ENCODE measurements at regions not wholly inside any gene's neighbourhood (a gene's known extent, or its start where the extent isn't known, plus 50 kb on each side); places are given as distances from the start of the nearest gene placed in this dataset.

DNA sequence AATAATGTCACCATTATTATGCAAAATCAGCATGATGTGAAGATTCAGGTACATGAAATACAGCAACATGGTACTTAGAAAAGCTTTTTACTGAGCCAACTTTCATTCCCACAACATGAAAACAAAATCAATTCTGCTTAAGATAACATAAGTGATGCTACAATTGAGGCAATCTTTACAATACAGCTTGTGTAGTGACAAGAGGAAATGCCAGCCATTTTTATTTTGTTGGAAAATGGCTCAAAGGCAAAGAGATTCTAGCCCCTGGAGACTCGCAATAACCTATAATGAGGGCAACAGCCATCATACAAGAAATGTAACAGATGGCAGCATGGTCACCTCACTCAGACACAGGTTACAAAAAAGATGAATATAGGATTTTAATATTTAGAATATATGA, 560.4 kb downstream of the SPOCK3 start:
- H3K27me3 ChIP-seq (ENCODE audit: low read depth) = no peaks in the 10 kb centered on the region
- no peaks in the 10 kb centered on the region for H3K4me1 ChIP-seq
- H3K36me3 ChIP-seq = no peaks in the 10 kb centered on the region
- peaks cover 8% of the 10 kb centered on the region for H3K9me3 ChIP-seq (replicated peaks)
- no peak for DNase-seq
- intact Hi-C loops (cut with micrococcal nuclease) = no loop called here
- H3K27ac ChIP-seq (replicated peaks) = no peak overlapping the region
- H3K4me3 ChIP-seq = no peak overlapping the region
- TF ChIP-seq, protein P1, sequence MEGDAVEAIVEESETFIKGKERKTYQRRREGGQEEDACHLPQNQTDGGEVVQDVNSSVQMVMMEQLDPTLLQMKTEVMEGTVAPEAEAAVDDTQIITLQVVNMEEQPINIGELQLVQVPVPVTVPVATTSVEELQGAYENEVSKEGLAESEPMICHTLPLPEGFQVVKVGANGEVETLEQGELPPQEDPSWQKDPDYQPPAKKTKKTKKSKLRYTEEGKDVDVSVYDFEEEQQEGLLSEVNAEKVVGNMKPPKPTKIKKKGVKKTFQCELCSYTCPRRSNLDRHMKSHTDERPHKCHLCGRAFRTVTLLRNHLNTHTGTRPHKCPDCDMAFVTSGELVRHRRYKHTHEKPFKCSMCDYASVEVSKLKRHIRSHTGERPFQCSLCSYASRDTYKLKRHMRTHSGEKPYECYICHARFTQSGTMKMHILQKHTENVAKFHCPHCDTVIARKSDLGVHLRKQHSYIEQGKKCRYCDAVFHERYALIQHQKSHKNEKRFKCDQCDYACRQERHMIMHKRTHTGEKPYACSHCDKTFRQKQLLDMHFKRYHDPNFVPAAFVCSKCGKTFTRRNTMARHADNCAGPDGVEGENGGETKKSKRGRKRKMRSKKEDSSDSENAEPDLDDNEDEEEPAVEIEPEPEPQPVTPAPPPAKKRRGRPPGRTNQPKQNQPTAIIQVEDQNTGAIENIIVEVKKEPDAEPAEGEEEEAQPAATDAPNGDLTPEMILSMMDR (IDR thresholded peaks at IDR 0.05; ENCODE audit: borderline replicate concordance) = no peak

DNA sequence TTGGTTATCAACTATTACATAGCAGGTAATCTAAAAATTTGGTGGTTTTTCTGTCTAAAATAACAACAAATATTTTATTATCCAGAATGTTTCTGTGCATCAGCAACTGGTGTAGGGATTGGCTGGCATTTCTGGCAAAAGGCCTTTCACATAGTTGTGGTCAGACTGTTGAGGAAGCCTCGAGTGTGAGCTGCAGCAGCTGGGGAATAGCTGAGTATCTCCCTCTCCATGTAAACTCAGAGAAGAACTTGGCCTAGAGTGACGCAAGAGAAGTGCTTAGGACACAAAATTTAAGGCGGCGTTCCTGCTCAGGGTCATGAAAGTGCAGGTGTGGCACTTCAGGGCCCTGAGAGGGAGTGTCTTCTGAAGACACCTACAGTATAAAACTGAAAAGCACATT, 558.9 kb downstream of the SPOCK3 start:
- intact Hi-C loops (cut with micrococcal nuclease) = no loop called here
- TF ChIP-seq, protein P1 (IDR thresholded peaks at IDR 0.05; ENCODE audit: borderline replicate concordance) = no peak

DNA sequence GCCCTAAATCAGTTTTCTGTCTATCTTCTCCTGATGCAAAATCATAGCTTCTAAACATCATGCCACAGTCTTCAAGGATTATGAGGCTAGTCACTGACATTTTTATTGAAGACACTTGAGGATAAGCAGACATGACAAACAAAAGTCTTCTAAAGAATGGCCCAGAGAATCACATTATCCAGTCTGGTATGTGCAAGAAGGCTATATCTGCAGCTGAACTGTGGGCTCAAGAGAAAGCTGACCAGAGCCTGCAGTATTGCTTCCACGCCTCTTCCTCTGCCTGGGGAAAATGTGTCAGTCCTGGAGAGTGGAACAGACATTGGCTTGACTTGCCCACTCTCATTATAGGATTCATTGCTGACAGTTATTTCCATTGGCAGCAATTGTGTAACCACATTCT, 553.5 kb downstream of the SPOCK3 start:
- Histone ChIP-seq H3K9me3 (replicated peaks) (no peaks in the 10 kb centered on the region), H3K4me1 (no peaks in the 10 kb centered on the region), H3K4me3 (no peak overlapping the region), H3K27ac (replicated peaks) (no peak overlapping the region), H3K27me3 (ENCODE audit: low read depth) (no peaks in the 10 kb centered on the region), H3K36me3 (no peaks in the 10 kb centered on the region)
- TF ChIP-seq, protein P1 (IDR thresholded peaks at IDR 0.05; ENCODE audit: borderline replicate concordance) = no peak
- DNase-seq = no peak
- intact Hi-C loops (cut with micrococcal nuclease) = no loop called here

More for the DNA sequence above, 558.9 kb downstream of the SPOCK3 start:
- Histone ChIP-seq H3K9me3 (replicated peaks) (peaks cover 8% of the 10 kb centered on the region), H3K36me3 (no peaks in the 10 kb centered on the region), H3K4me3 (no peak overlapping the region), H3K27ac (replicated peaks) (no peak overlapping the region), H3K4me1 (no peaks in the 10 kb centered on the region), H3K27me3 (ENCODE audit: low read depth) (no peaks in the 10 kb centered on the region)
- DNase-seq = no peak

DNA sequence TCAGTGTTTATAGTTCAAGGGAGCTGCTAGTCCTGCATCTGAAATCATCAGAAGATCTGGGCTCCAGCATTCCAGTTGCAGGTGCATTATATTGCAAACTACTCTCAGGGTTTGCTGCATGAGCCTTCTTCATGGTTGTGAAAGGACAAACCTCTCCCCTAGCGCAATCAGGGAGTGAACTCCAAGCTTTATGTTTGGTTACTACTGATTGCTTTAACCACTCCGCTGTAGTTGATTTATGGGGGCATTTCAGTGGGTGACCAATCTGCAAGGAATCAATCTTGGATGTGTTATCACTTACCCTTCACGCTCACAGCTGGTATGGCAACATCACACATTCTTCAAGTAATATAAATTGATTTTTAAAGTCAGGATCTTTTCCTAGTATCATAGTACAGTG, 552.1 kb downstream of the SPOCK3 start:
- H3K9me3 ChIP-seq (replicated peaks) = no peaks in the 10 kb centered on the region
- no peak for DNase-seq
- no peak overlapping the region for H3K27ac ChIP-seq (replicated peaks)
- TF ChIP-seq, protein P1 (IDR thresholded peaks at IDR 0.05; ENCODE audit: borderline replicate concordance) = no peak
- no peaks in the 10 kb centered on the region for H3K4me1 ChIP-seq
- H3K27me3 ChIP-seq (ENCODE audit: low read depth) = no peaks in the 10 kb centered on the region
- intact Hi-C loops (cut with micrococcal nuclease) = no loop called here
- no peak overlapping the region for H3K4me3 ChIP-seq
- no peaks in the 10 kb centered on the region for H3K36me3 ChIP-seq
